ENCODE measurements at regions not wholly inside any gene's neighbourhood (a gene's known extent, or its start where the extent isn't known, plus 50 kb on each side); places are given as distances from the start of the nearest gene placed in this dataset.
A peak's percentile ranks its signal among the peaks of the same experiment; 100 is the strongest.

DNA sequence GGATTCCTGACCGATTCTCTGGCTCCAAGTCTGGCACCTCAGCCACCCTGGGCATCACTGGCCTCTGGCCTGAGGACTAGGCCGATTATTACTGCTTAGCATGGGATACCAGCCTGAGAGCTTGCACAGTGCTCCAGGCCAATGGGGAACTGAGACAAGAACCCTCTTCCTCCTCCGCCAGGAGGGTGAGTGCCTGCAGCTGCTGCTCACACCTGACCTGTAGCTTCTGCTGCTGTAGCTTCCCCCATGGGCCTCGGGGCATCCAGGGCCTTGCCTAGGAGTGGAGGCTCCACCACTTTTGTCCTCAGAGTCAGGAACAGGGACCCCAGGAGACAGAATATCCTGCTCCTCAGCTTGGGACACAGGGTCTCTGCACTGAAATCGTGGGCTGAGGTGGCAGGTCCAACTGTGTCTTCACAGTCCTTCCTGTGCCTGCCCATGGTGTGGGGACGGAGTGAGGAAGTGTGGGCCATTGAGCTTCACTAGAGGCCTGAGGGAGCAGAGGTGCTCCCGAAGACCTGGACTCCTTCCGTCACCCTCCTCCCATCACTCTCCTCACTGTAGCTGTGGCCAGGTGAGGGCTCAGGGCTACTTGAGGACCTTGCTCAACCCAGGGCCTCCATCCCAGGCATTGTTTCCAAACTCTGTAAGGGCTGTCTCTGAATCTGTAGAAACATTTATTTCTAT lies 103.8 kb downstream of the ZNF280B start:
- DNase-seq: no peak
- intact Hi-C loops (cut with DNase I): no loop called here

GRCh38 chr22:22406445-22407027 lies 102.0 kb downstream of the ZNF280B start:
- no peak for DNase-seq
- intact Hi-C loops (cut with DNase I): no loop called here

GRCh38 chr22:22407061-22407460 lies 101.5 kb downstream of the ZNF280B start:
- DNase-seq: no peak
- intact Hi-C loops (cut with DNase I): no loop called here

- peak in 1 of 42 donors; percentile 9 for DNase-seq
These were observed 100.3 kb downstream of the ZNF280B start for GRCh38 chr22:22408269-22408668.

DNA sequence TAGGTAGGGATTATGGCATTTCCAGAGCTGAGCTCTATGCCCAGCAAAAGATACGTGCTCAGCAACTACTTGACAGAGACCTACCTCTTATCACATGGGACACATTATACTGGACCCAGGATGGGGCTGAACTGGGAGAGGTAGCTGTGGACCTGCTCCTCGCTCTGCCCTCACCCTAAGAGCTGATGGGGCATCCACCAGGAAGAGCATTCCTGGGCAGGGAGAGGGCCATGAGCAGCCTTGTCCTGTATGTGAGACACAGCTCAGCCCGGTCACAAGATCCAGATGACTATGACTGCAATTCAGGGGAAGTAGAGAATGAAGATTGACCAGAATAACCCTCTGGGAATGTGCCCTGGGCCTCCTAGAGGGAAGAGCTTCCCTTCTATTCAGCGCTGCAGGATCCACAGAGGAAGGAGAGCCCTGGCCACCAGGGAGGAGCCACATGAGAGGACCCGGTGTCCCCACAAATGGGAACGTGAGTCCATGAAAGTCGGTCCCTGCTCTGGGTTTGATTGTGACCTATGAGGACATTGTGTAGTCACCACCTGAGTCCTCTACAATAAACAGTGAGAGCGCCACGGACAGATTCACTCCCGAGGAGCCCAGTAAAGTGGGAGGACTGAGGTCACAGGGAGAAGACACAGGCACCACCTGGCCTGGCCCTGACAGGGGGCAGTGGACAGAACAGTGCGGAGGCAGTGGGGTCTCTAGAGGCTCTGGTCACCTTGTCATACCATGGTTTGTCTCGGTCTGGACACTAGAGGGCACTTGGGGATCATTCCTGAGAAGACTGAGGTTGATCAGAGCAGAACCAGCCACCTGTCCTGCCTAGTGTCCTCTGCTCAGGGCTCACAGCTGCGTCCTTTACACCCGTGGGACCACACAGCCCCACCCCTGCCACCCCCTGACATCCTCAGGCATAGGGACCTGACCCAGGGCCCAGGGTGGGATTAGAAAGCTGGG lies 99.5 kb downstream of the ZNF280B start:
- intact Hi-C loops (cut with DNase I): no loop called here
- peak in 5 of 42 donors; percentile 20 to 68 (median 36) for DNase-seq

More at GRCh38 chr22:22408269-22408668, 100.3 kb downstream of the ZNF280B start:
- intact Hi-C loops (cut with DNase I): no loop called here

DNA sequence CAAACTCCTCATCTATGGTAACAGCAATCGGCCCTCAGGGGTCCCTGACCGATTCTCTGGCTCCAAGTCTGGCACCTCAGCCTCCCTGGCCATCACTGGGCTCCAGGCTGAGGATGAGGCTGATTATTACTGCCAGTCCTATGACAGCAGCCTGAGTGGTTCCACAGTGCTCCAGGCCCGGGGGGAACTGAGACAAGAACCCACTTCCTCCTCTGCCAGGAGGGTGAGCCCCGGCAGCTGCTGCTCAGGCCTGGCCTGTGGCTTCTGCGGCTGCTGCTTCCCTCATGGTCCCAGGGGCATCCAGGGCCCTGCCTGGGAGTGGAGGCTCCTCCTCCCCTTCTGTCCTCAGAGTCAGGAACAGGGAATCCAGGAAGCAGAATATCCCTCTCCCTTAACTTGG lies 98.4 kb downstream of the ZNF280B start:
- intact Hi-C loops (cut with DNase I): no loop called here
- peak in 31 of 42 donors; percentile 16 to 63 (median 35) for DNase-seq

GRCh38 chr22:22410677-22411076 lies 97.9 kb downstream of the ZNF280B start:
- intact Hi-C loops (cut with DNase I): no loop called here
- DNase-seq: no peak

DNA sequence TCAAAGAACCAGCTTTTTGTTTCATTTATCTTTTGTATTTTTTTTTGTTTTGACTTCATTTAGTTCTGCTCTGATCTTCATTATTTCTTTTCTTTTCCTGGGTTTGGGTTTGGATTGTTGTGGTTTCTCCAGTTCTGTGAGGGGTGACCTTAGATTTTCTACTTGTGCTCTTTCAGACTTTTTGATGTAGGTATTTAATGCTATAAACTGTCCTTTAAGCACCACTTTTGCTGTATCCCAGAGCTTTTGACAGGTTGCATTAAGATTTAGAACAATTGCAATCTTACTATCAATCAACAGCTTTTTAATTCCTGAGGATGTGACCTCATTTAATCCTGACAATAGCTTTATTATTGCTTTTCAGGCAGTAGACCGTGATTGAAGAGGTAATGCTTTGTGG lies 94.3 kb downstream of the ZNF280B start:
- DNase-seq: no peak
- intact Hi-C loops (cut with DNase I): no loop called here

DNA sequence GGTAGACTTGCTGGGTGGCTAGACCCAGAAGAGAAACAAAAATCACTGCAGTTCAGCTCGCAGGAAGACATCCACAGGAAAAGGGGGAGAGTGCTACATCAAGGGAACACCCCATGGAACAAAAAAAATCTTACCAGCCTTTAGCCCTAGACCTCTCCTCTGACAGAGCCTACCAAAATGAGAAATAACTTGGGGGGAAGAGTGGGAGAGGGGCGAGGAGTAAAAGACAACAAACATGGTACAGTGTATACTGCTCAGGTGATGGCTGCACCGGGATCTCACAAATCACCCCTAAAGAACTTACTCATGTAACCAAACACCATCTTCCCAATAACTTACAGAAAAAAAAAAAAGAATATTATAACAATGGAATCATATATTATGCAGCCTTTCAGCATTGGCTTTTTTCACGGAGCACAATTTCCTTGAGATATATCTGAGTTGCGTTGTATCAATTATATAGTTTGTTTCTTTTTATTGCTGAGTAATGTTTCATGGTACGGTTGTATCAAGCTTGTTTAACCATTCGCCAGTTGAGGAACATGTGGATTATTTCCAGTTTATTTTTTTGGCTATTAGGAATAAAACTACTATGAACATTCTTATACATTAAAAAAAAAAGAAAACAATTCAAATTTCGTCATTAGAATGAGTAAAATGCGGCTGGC lies 90.9 kb downstream of the ZNF280B start:
- intact Hi-C loops (cut with DNase I): no loop called here
- no peak for DNase-seq

DNA sequence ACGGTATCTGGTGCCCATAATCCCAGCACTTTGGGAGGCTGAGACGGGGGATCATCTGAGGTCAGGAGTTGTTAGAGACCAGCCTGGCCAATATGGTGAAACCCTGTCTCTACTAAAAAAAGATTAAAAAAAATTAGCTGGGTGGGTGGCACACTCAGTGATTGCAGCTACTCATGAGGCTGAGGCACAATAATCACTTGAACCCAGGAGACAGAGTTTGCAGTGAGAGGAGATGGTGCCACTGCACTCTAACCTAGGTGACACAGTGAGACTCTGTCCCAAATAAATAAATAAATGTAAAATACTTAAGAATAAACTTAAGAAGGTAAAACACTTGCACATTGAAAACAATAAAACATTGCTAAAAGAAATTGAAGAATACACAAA lies 90.4 kb downstream of the ZNF280B start:
- no peak for DNase-seq
- intact Hi-C loops (cut with DNase I): no loop called here

- intact Hi-C loops (cut with DNase I): no loop called here
- DNase-seq: no peak
These were observed 89.6 kb downstream of the ZNF280B start for GRCh38 chr22:22418957-22419356.

DNA sequence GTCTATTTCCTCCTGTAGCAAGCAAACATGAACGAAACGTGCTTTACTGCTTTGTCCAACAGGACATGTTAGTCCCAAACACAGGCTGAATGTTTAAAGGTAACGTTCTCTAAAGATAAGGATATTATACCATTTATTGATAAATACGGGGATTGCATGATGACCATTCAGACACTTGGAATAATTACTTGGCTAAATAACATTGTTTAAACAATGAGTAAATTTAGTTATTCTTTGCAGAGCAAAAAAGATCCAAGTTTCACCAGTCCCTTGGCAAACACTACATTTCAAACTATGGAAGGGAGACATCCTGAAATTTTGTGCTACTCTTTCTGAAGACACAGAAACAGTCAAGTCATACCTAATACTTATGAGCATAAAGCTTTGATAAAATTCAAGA lies 88.0 kb downstream of the ZNF280B start:
- no peak for DNase-seq
- intact Hi-C loops (cut with DNase I): no loop called here

DNA sequence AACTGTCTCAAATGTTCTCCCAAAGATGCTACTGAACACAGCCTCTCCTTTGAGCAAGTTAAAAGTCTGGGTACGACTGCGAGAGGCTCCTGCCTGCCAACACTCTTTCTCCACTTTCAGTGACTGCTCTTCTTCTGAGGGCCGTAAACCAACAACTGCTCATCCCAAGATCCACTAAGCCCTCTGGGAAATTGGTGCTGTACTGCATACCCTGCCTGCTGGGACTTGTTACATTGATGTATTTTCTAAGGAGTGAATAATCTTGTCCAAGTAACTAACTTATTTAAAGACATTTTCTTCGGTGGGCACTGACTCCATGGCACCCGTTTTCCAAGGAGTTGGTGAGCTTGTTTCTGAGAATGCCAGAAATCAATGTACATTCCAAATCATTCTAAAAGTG lies 87.2 kb downstream of the ZNF280B start:
- no peak for DNase-seq
- intact Hi-C loops (cut with DNase I): no loop called here

DNA sequence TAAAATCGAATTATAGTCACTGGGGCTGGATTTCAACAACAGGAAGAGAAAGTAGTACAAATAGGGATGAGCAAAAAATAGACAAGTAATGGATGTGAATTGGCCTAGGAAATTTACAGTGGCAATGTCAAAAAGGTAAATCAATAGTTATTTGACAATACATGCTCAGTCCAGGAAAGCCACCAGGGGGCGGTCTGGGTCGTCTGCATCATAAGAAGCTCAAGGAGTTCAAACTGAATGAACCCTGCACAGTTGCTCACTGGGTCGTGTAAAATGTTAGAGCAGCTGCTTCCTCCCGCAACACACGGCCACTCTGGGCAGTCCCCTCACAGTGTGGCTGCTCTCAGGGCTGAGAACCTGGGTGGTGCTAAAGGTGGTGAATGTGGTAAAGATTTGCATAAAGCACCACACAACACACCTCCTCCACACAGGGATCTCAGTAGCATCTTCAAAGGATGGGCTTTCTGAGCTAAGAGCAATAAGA lies 85.9 kb downstream of the ZNF280B start:
- peak; percentile 46 to 90 (median 73) for DNase-seq
- intact Hi-C loops (cut with DNase I): no loop called here

DNA sequence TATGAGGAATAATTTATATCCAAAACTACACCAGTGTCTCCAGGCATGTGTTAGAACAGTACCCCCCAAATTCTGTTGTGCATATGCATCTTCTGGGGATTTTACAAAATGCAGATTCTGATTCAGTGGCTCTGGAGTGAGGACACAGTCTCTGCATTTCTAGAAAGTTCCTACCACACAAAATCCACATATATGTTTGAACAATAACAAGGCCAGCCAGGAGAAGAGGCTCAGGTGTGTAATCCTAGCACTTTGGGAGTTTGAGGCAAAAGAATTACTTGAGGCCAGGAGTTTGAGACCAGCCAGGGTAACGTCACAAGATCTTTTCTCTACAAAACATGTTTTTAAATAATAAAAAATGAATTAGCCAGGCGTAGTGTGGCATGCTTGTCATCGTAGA lies 84.9 kb downstream of the ZNF280B start:
- no peak for DNase-seq
- intact Hi-C loops (cut with DNase I): no loop called here

- intact Hi-C loops (cut with DNase I): no loop called here
- DNase-seq: no peak
These were observed 84.2 kb downstream of the ZNF280B start for GRCh38 chr22:22424210-22424800.

- no peak for DNase-seq
- intact Hi-C loops (cut with DNase I): no loop called here
These were observed 83.6 kb downstream of the ZNF280B start for GRCh38 chr22:22424956-22425355.

- intact Hi-C loops (cut with DNase I): no loop called here
- no peak for DNase-seq
These were observed 83.2 kb downstream of the ZNF280B start for GRCh38 chr22:22425356-22425755.
